Liver (tissue), 8 donors: ENCODE measurements at regions not wholly inside any gene's neighbourhood (a gene's known extent, or its start where the extent isn't known, plus 50 kb on each side); places are given as distances from the start of the nearest gene placed in this dataset.

ENCODE experiments used
- DNase-seq: peaks from one replicate; pipeline ENCODE4 v3.0.0-alpha.2; 2017; ENCODE audit warnings: low spot score
- H3K27ac ChIP-seq, 2 donors: one replicate each; pipeline ENCODE4 v1.7.0; 2013; ENCODE audit warnings: inconsistent platforms in 2 of 2, low read length in 2 of 2, control low read depth in 1 of 2, low read depth in 1 of 2, mild to moderate bottlenecking in 1 of 2
- H3K27me3 ChIP-seq, 4 donors: one replicate each; pipeline versions ENCODE4 v1.6.1 to v1.7.0; 2013; ENCODE audit warnings: low read length in 3 of 4, inconsistent platforms in 1 of 4, mild to moderate bottlenecking in 1 of 4, moderate library complexity in 1 of 4; ENCODE audit not compliant: control insufficient read depth in 4 of 4, insufficient read depth in 4 of 4
- H3K36me3 ChIP-seq, 4 donors: one replicate each; pipeline versions ENCODE4 v1.6.1 to v1.7.0; 2013; ENCODE audit warnings: low read length in 3 of 4, mild to moderate bottlenecking in 3 of 4, low read depth in 1 of 4, moderate library complexity in 1 of 4; ENCODE audit not compliant: control insufficient read depth in 4 of 4, insufficient read depth in 3 of 4
- H3K4me1 ChIP-seq, 4 donors: one replicate each; pipeline versions ENCODE4 v1.6.1 to v1.7.0; 2013; ENCODE audit warnings: low read length in 3 of 4, mild to moderate bottlenecking in 3 of 4, moderate library complexity in 1 of 4; ENCODE audit not compliant: control insufficient read depth in 4 of 4, insufficient read depth in 4 of 4
- H3K4me3 ChIP-seq, 3 donors: one replicate each; pipeline versions ENCODE4 v1.6.1 to v1.7.0; 2013; ENCODE audit warnings: low read length in 3 of 3, control low read depth in 1 of 3, low read depth in 1 of 3, mild to moderate bottlenecking in 1 of 3
- H3K9ac ChIP-seq, 2 donors: one replicate each; pipeline ENCODE4 v1.7.0; 2013; ENCODE audit warnings: low read length in 2 of 2, mild to moderate bottlenecking in 2 of 2, moderate library complexity in 2 of 2, control low read depth in 1 of 2, low read depth in 1 of 2
- H3K9me3 ChIP-seq, 4 donors: one replicate each; pipeline versions ENCODE4 v1.6.1 to v1.7.0; 2013; ENCODE audit warnings: low read length in 3 of 4; ENCODE audit not compliant: control insufficient read depth in 4 of 4
- EGR1 ChIP-seq, 2 donors: IDR thresholded peaks; 2 replicates each; pipeline ENCODE4 v1.6.1; 2016 to 2018; ENCODE audit warnings: antibody characterized with exemption in 2 of 2, low read depth in 2 of 2
- FOXA1 ChIP-seq: IDR thresholded peaks from 2 replicates; pipeline ENCODE4 v1.6.1; 2016; ENCODE audit warnings: antibody characterized with exemption
- FOXA2 ChIP-seq: IDR thresholded peaks from 2 replicates; pipeline ENCODE4 v1.6.1; 2016; ENCODE audit warnings: antibody characterized with exemption
- GABPA ChIP-seq, 2 donors: IDR thresholded peaks in 1 of 2; conservative IDR thresholded peaks in 1 of 2; 2 replicates each; pipeline ENCODE4 v1.6.1; 2016; ENCODE audit warnings: antibody characterized with exemption in 2 of 2, mild to moderate bottlenecking in 1 of 2, moderate library complexity in 1 of 2
- HNF4A ChIP-seq, 2 donors: conservative IDR thresholded peaks; 2 replicates each; pipeline ENCODE4 v1.6.1; 2016; ENCODE audit warnings: antibody characterized with exemption in 2 of 2, mild to moderate bottlenecking in 2 of 2
- HNF4G ChIP-seq: IDR thresholded peaks from 2 replicates; pipeline ENCODE4 v1.6.1; 2016; ENCODE audit warnings: antibody characterized with exemption
- JUND ChIP-seq, 2 donors: IDR thresholded peaks; 2 replicates each; pipeline ENCODE4 v1.6.1; 2016; ENCODE audit warnings: antibody characterized with exemption in 2 of 2
- NR2F2 ChIP-seq: IDR thresholded peaks from 2 replicates; pipeline ENCODE4 v1.6.1; 2016; ENCODE audit warnings: antibody characterized with exemption
- RAD21 ChIP-seq, 2 donors: IDR thresholded peaks; 2 replicates each; pipeline ENCODE4 v1.6.1; 2016; ENCODE audit warnings: antibody characterized with exemption in 2 of 2, mild to moderate bottlenecking in 2 of 2
- RXRA ChIP-seq, 2 donors: IDR thresholded peaks; 2 replicates each; pipeline ENCODE4 v1.6.1; 2017 to 2018; ENCODE audit warnings: antibody characterized with exemption in 2 of 2, mild to moderate bottlenecking in 1 of 2
- TAF1 ChIP-seq: conservative IDR thresholded peaks from 2 replicates; pipeline ENCODE4 v1.6.1; 2016; ENCODE audit warnings: antibody characterized with exemption, mild to moderate bottlenecking
- YY1 ChIP-seq: IDR thresholded peaks from 2 replicates; pipeline ENCODE4 v1.6.1; 2016; ENCODE audit warnings: antibody characterized with exemption, mild to moderate bottlenecking
- WGBS: extraction: QIAGEN DNeasy Blood & Tissue Kit; methylation state at CpG from one replicate; pipeline ENCODE4 v1.1.7; 2013; 5-methylcytosine and 5-hydroxymethylcytosine counted together
- TF ChIP-seq, protein P1 (sequence below): fragments of 150-350 bp; IDR thresholded peaks from 2 replicates; pipeline ENCODE4 v1.5.1; 2017; ENCODE audit warnings: improper control_type of control experiment, low read depth, low read length; ENCODE audit not compliant: missing input control
- TF ChIP-seq, protein P2 (sequence below): IDR thresholded peaks from 2 replicates; pipeline ENCODE4 v1.6.1; 2016; ENCODE audit warnings: antibody characterized with exemption
- TF ChIP-seq, protein P3 (sequence below): IDR thresholded peaks from 2 replicates; pipeline ENCODE4 v1.6.1; 2016; ENCODE audit warnings: antibody characterized with exemption
- TF ChIP-seq, protein P4 (sequence below): IDR thresholded peaks from 2 replicates; pipeline ENCODE4 v1.6.1; 2016; ENCODE audit warnings: antibody characterized with exemption
- donor health status: healthy.
- donor health status: healthy.
- donor health status: healthy.
- donor health status: healthy.
- donor health status: healthy.

DNA sequence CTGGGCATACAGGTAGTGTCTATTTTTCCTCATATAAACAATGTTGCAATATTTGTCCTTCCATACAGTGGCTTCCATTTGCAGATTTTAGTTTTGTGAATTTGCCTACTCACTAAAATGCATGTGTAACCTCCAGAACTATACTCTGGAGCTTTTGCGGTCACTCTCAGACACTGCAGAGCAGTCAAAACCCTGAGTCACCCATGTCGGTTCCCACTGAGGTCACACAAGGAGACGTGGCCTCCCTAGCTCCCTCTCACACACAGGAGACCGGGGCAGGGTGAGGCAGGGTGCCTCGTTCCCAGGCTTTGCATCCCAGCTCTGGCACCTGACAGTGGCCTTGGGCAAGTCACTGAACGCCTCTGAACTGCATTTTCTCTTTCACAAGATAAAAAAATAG is 55.5 kb upstream of the ZNF354A start (continued):
- TF ChIP-seq HNF4G: no peak
- TF ChIP-seq FOXA1: no peak
- no peak for TF ChIP-seq HNF4A (conservative IDR thresholded peaks at IDR 0.05)
- TF ChIP-seq EGR1 (IDR thresholded peaks at IDR 0.05; ENCODE audit: low read depth in 2 of 2): no peak
- TF ChIP-seq, protein P1, sequence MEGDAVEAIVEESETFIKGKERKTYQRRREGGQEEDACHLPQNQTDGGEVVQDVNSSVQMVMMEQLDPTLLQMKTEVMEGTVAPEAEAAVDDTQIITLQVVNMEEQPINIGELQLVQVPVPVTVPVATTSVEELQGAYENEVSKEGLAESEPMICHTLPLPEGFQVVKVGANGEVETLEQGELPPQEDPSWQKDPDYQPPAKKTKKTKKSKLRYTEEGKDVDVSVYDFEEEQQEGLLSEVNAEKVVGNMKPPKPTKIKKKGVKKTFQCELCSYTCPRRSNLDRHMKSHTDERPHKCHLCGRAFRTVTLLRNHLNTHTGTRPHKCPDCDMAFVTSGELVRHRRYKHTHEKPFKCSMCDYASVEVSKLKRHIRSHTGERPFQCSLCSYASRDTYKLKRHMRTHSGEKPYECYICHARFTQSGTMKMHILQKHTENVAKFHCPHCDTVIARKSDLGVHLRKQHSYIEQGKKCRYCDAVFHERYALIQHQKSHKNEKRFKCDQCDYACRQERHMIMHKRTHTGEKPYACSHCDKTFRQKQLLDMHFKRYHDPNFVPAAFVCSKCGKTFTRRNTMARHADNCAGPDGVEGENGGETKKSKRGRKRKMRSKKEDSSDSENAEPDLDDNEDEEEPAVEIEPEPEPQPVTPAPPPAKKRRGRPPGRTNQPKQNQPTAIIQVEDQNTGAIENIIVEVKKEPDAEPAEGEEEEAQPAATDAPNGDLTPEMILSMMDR: no peak
- TF ChIP-seq YY1: no peak

DNA sequence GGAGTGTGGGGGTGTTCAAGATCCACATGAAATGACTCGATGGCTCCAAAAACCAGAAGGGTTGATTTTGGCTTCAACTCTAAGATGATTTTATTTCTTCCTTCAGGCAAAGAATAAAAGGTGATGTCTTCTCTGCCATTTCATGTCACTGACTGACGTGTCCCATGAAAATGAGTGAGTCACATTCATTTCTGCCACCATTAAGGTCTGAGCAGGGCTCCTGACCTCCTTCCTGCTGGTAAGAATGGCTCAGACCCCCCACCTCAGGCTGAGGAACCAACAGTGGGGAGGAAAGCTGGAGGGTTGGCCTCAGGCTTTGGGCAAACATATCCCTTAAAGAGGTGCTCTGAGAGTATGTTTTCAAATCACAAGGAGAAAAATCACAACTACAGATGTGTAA is 53.9 kb upstream of the ZNF354A start:
- H3K36me3 ChIP-seq: no peaks in the 10 kb centered on the region
- H3K4me1 ChIP-seq: no peaks in the 10 kb centered on the region
- 89% methylated on average over 2 of the region's 2 CpGs for WGBS
- TF ChIP-seq JUND (IDR thresholded peaks at IDR 0.05) (no peak), RAD21 (IDR thresholded peaks at IDR 0.05) (no peak), YY1 (no peak), FOXA1 (no peak), NR2F2 (no peak), HNF4A (conservative IDR thresholded peaks at IDR 0.05) (no peak), FOXA2 (no peak), GABPA (IDR thresholded peaks at IDR 0.05 in 1 of 2, conservative IDR thresholded peaks at IDR 0.05 in 1 of 2) (no peak), HNF4G (no peak), RXRA (IDR thresholded peaks at IDR 0.05) (no peak), TAF1 (no peak)
- TF ChIP-seq, protein P2, sequence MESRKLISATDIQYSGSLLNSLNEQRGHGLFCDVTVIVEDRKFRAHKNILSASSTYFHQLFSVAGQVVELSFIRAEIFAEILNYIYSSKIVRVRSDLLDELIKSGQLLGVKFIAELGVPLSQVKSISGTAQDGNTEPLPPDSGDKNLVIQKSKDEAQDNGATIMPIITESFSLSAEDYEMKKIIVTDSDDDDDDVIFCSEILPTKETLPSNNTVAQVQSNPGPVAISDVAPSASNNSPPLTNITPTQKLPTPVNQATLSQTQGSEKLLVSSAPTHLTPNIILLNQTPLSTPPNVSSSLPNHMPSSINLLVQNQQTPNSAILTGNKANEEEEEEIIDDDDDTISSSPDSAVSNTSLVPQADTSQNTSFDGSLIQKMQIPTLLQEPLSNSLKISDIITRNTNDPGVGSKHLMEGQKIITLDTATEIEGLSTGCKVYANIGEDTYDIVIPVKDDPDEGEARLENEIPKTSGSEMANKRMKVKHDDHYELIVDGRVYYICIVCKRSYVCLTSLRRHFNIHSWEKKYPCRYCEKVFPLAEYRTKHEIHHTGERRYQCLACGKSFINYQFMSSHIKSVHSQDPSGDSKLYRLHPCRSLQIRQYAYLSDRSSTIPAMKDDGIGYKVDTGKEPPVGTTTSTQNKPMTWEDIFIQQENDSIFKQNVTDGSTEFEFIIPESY: no peak
- TF ChIP-seq, protein P3, sequence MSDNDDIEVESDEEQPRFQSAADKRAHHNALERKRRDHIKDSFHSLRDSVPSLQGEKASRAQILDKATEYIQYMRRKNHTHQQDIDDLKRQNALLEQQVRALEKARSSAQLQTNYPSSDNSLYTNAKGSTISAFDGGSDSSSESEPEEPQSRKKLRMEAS: no peak
- TF ChIP-seq, protein P4, sequence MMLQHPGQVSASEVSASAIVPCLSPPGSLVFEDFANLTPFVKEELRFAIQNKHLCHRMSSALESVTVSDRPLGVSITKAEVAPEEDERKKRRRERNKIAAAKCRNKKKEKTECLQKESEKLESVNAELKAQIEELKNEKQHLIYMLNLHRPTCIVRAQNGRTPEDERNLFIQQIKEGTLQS: no peak
- TF ChIP-seq, protein P1: no peak
- H3K4me3 ChIP-seq: no peak overlapping the region
- DNase-seq: no peak
- H3K9ac ChIP-seq: no peak overlapping the region
- no peak overlapping the region for H3K27ac ChIP-seq
- no peaks in the 10 kb centered on the region for H3K27me3 ChIP-seq
- peaks cover 0 to 14% (median 0%) of the 10 kb centered on the region in 4 donors for H3K9me3 ChIP-seq
